H9 (cell line): ENCODE measurements at regions not wholly inside any gene's neighbourhood (a gene's known extent, or its start where the extent isn't known, plus 50 kb on each side); places are given as distances from the start of the nearest gene placed in this dataset.

Experiments
- DNase-seq: peaks from one replicate; pipeline ENCODE4 v3.0.0-alpha.2; 2017
- H2AFZ ChIP-seq: one replicate; pipeline ENCODE4 v1.6.1; 2013; ENCODE audit warnings: mild to moderate bottlenecking, low read length, control low read depth, moderate library complexity
- H2AK5ac ChIP-seq: 2 replicates; pipeline ENCODE4 v1.6.1; 2013; ENCODE audit warnings: low read length, control low read depth, mixed read lengths; ENCODE audit not compliant: insufficient read length
- H2BK120ac ChIP-seq: one replicate; pipeline ENCODE4 v1.6.1; 2013; ENCODE audit warnings: low read depth, mild to moderate bottlenecking, low read length, control low read depth, inconsistent platforms; ENCODE audit not compliant: poor library complexity, severe bottlenecking
- H2BK12ac ChIP-seq: 2 replicates; pipeline ENCODE4 v1.6.1; 2013; ENCODE audit warnings: low read length, control low read depth, mixed read lengths, low read depth; ENCODE audit not compliant: insufficient read length
- H2BK15ac ChIP-seq: 2 replicates; pipeline ENCODE4 v1.6.1; 2013; ENCODE audit warnings: low read depth, low read length, control low read depth
- H2BK20ac ChIP-seq: one replicate; pipeline ENCODE4 v1.6.1; 2013; ENCODE audit warnings: low read depth, mild to moderate bottlenecking, low read length, control low read depth, inconsistent platforms; ENCODE audit not compliant: poor library complexity, severe bottlenecking
- H2BK5ac ChIP-seq: 2 replicates; pipeline ENCODE4 v1.6.1; 2013; ENCODE audit warnings: low read length, control low read depth, mixed read lengths; ENCODE audit not compliant: insufficient read length
- H3K14ac ChIP-seq: 2 replicates; pipeline ENCODE4 v1.6.1; 2013; ENCODE audit warnings: low read length, control low read depth; ENCODE audit not compliant: insufficient read depth
- H3K18ac ChIP-seq: 2 replicates; pipeline ENCODE4 v1.6.1; 2013; ENCODE audit warnings: low read depth, mild to moderate bottlenecking, mixed read lengths, low read length, control low read depth; ENCODE audit not compliant: insufficient read length
- H3K23ac ChIP-seq: 2 replicates; pipeline ENCODE4 v1.6.1; 2013; ENCODE audit warnings: low read length, control low read depth, mixed read lengths, low read depth; ENCODE audit not compliant: insufficient read length
- H3K23me2 ChIP-seq: 2 replicates; pipeline ENCODE4 v1.6.1; 2013; ENCODE audit warnings: low read depth, mild to moderate bottlenecking, mixed read lengths, low read length, control low read depth; ENCODE audit not compliant: insufficient read length, poor library complexity, severe bottlenecking
- H3K27ac ChIP-seq: 2 replicates; pipeline ENCODE4 v1.5.1; 2013; ENCODE audit warnings: low read length, control low read depth, mixed read lengths, low read depth; ENCODE audit not compliant: insufficient read length
- H3K27me3 ChIP-seq: 2 replicates; pipeline ENCODE4 v1.6.1; 2013; ENCODE audit warnings: low read length, control low read depth, inconsistent platforms; ENCODE audit not compliant: insufficient read depth
- H3K4ac ChIP-seq: 2 replicates; pipeline ENCODE4 v1.6.1; 2013; ENCODE audit warnings: low read depth, mild to moderate bottlenecking, control low read depth, inconsistent platforms, low read length, moderate library complexity
- H3K4me1 ChIP-seq: 2 replicates; pipeline ENCODE4 v1.6.1; 2013; ENCODE audit warnings: low read length, control low read depth, inconsistent platforms; ENCODE audit not compliant: insufficient read depth
- H3K4me2 ChIP-seq: 2 replicates; pipeline ENCODE4 v1.6.1; 2013; ENCODE audit warnings: low read length, control low read depth, mixed read lengths; ENCODE audit not compliant: insufficient read length, insufficient read depth
- H3K56ac ChIP-seq: 2 replicates; pipeline ENCODE4 v1.6.1; 2013; ENCODE audit warnings: low read depth, mild to moderate bottlenecking, mixed read lengths, low read length, control low read depth; ENCODE audit not compliant: insufficient read length
- H3K79me1 ChIP-seq: 2 replicates; pipeline ENCODE4 v1.6.1; 2013; ENCODE audit warnings: low read depth, mild to moderate bottlenecking, moderate library complexity, low read length, control low read depth, inconsistent platforms; ENCODE audit not compliant: insufficient read depth, poor library complexity, severe bottlenecking
- H3K79me2 ChIP-seq: 2 replicates; pipeline ENCODE4 v1.6.1; 2013; ENCODE audit warnings: low read length, control low read depth, inconsistent platforms; ENCODE audit not compliant: insufficient read depth
- H3K9ac ChIP-seq: 2 replicates; pipeline ENCODE4 v1.6.1; 2013; ENCODE audit warnings: low read length, control low read depth, mixed read lengths; ENCODE audit not compliant: insufficient read length; ENCODE audit errors: extremely low read depth
- H3K9me3 ChIP-seq: one replicate; pipeline ENCODE4 v1.6.1; 2013; ENCODE audit warnings: low read depth, low read length, inconsistent platforms; ENCODE audit not compliant: control insufficient read depth
- H3T11ph ChIP-seq: one replicate; pipeline ENCODE4 v1.6.1; 2013; ENCODE audit warnings: mild to moderate bottlenecking, low read length, control low read depth, inconsistent platforms
- H4K20me1 ChIP-seq: one replicate; pipeline ENCODE4 v1.6.1; 2013; ENCODE audit not compliant: control insufficient read depth, insufficient read length, insufficient read depth
- H4K5ac ChIP-seq: 2 replicates; pipeline ENCODE4 v1.6.1; 2013; ENCODE audit warnings: low read depth, mild to moderate bottlenecking, mixed read lengths, low read length, control low read depth; ENCODE audit not compliant: insufficient read length
- H4K8ac ChIP-seq: replicated peaks from 2 replicates; pipeline ENCODE4 v1.6.1; 2013; ENCODE audit warnings: low read length, control low read depth, mixed read lengths, low read depth; ENCODE audit not compliant: insufficient read length
- H4K91ac ChIP-seq: 2 replicates; pipeline ENCODE4 v1.6.1; 2013; ENCODE audit warnings: low read depth, mild to moderate bottlenecking, moderate library complexity, mixed read lengths, low read length, control low read depth; ENCODE audit not compliant: insufficient read length
- H3K27ac Mint-ChIP-seq, 3 experiments: 2 replicates in 2 of 3; 3 replicates in 1 of 3; pipeline ENCODE4 v1.8.0; 2020 to 2021; ENCODE audit warnings: mixed read lengths in 3 of 3, mild to moderate bottlenecking in 1 of 3, moderate library complexity in 1 of 3
- H3K27me3 Mint-ChIP-seq: 2 replicates; pipeline ENCODE4 v1.8.0; 2021; ENCODE audit warnings: low read depth, mild to moderate bottlenecking, moderate library complexity, mixed read lengths
- H3K36me3 Mint-ChIP-seq, 3 experiments: 2 replicates in 2 of 3; 3 replicates in 1 of 3; pipeline ENCODE4 v1.8.0; 2020 to 2021; ENCODE audit warnings: low read depth in 3 of 3, mixed read lengths in 3 of 3; ENCODE audit not compliant: insufficient read depth in 1 of 3
- H3K4me1 Mint-ChIP-seq, 2 experiments: 2 replicates each; pipeline ENCODE4 v1.8.0; 2020; ENCODE audit warnings: mixed read lengths in 2 of 2
- H3K4me3 Mint-ChIP-seq, 2 experiments: 2 replicates in 1 of 2; 3 replicates in 1 of 2; pipeline ENCODE4 v1.8.0; 2020 to 2021; ENCODE audit warnings: mild to moderate bottlenecking in 2 of 2, mixed read lengths in 2 of 2, moderate library complexity in 1 of 2
- H3K9me3 Mint-ChIP-seq, 2 experiments: 2 replicates in 1 of 2; 3 replicates in 1 of 2; pipeline ENCODE4 v1.8.0; 2020; ENCODE audit warnings: mild to moderate bottlenecking in 2 of 2, mixed read lengths in 2 of 2, moderate library complexity in 1 of 2
- CTCF ChIP-seq: fragments of 200-600 bp; sonication (generic); conservative IDR thresholded peaks from 3 replicates; pipeline ENCODE4 v1.8.0; 2021; ENCODE audit warnings: antibody characterized with exemption, mild to moderate bottlenecking
- WGBS: extraction: QIAGEN DNeasy Blood & Tissue Kit; methylation state at CpG from one replicate; pipeline ENCODE4 v1.1.7; 2013; ENCODE audit warnings: missing lambda C conversion rate, low lambda C conversion rate, mixed read lengths; ENCODE audit not compliant: insufficient read length; ENCODE audit errors: extremely low coverage; 5-methylcytosine and 5-hydroxymethylcytosine counted together

- H3K27ac Mint-ChIP-seq = peak overlapping the region; percentile 32 to 98 (median 91); a peak in 6 of 7 replicates
- Histone ChIP-seq H3K23ac (no peak overlapping the region), H3K9me3 (no peaks in the 10 kb centered on the region), H2AK5ac (no peak overlapping the region), H4K91ac (no peak overlapping the region), H3K79me1 (no peaks in the 10 kb centered on the region), H3K9ac (no peak overlapping the region), H3K79me2 (no peaks in the 10 kb centered on the region), H3K4me1 (peaks cover 23% of the 10 kb centered on the region), H4K20me1 (no peaks in the 10 kb centered on the region), H2AFZ (no peak overlapping the region), H3K56ac (no peak overlapping the region), H3K14ac (no peak overlapping the region), H3K4ac (no peak overlapping the region), H2BK15ac (no peak overlapping the region), H2BK5ac (no peak overlapping the region), H3K4me2 (no peak overlapping the region), H3K23me2 (no peaks in the 10 kb centered on the region), H4K8ac (no peak overlapping the region), H3K18ac (no peak overlapping the region), H2BK120ac (no peak overlapping the region), H2BK20ac (no peak overlapping the region), H3K27me3 (no peaks in the 10 kb centered on the region), H2BK12ac (no peak overlapping the region), H3T11ph (no peak overlapping the region), H3K27ac (no peak overlapping the region), H4K5ac (no peak overlapping the region)
- no CpG with 5 or more reads among the region's 12 CpGs for WGBS
- H3K27me3 Mint-ChIP-seq = no peaks in the 10 kb centered on the region
- peaks cover 70 to 77% of the 10 kb centered on the region in 2 experiments for H3K4me1 Mint-ChIP-seq
- H3K36me3 Mint-ChIP-seq = no peaks in the 10 kb centered on the region
- H3K4me3 Mint-ChIP-seq = peak overlapping the region in 1 of 2 experiments; percentile 4; a peak in 1 of 5 replicates
- no peak for TF ChIP-seq CTCF
- H3K9me3 Mint-ChIP-seq = no peaks in the 10 kb centered on the region; a peak in 1 of 5 replicates
- no peak for DNase-seq
Observed at GRCh38 chr16:51542981-51543815, 392.1 kb upstream of the SALL1 start.
